ENCODE measurements at regions not wholly inside any gene's neighbourhood (a gene's known extent, or its start where the extent isn't known, plus 50 kb on each side); places are given as distances from the start of the nearest gene placed in this dataset.

DNA sequence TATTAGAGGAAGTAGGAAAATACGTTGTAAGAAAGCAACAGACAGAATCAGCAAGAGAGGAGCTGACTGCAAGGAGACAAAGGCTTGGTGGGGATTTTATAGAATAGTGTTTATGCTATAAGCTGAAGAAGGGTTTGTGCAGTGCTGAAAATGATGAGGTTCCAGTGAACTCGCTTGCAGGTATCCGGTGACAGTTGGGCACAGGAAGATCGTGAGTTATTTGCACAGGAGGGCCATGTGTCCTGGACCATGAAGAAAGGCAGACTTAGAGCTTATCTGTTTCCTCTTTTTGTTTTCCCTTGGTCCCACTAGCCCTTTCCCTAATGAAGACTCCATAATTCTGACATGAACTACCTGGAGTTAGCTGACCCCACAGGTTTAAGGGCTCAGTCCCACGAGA, 61.4 kb downstream of the NXNL2 start:
- Mint-ChIP-seq H3K27me3 (ENCODE audit: insufficient read depth, unreplicated experiment) (no peaks in the 10 kb centered on the region), H3K36me3 (ENCODE audit: insufficient read depth, unreplicated experiment) (no peaks in the 10 kb centered on the region), H3K4me3 (ENCODE audit: unreplicated experiment) (no peak overlapping the region), H3K4me1 (ENCODE audit: insufficient read depth, unreplicated experiment) (no peaks in the 10 kb centered on the region), H3K27ac (ENCODE audit: low read depth, unreplicated experiment) (no peak overlapping the region), H3K9me3 (ENCODE audit: unreplicated experiment) (no peaks in the 10 kb centered on the region)
- no TSS peak for BruUV-seq (replicated peaks)
- intact Hi-C loops (cut with micrococcal nuclease) = no loop called here
- TF ChIP-seq, protein P1, sequence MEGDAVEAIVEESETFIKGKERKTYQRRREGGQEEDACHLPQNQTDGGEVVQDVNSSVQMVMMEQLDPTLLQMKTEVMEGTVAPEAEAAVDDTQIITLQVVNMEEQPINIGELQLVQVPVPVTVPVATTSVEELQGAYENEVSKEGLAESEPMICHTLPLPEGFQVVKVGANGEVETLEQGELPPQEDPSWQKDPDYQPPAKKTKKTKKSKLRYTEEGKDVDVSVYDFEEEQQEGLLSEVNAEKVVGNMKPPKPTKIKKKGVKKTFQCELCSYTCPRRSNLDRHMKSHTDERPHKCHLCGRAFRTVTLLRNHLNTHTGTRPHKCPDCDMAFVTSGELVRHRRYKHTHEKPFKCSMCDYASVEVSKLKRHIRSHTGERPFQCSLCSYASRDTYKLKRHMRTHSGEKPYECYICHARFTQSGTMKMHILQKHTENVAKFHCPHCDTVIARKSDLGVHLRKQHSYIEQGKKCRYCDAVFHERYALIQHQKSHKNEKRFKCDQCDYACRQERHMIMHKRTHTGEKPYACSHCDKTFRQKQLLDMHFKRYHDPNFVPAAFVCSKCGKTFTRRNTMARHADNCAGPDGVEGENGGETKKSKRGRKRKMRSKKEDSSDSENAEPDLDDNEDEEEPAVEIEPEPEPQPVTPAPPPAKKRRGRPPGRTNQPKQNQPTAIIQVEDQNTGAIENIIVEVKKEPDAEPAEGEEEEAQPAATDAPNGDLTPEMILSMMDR (IDR thresholded peaks at IDR 0.05; ENCODE audit: unreplicated experiment) = no peak
- CTCF ChIA-PET = interaction anchor here (0.5 to 8.0 kb wide), 5 partner anchors 10 to 405 kb away, joined by 3 to 50 read pairs (median 3); no protein-coding TSS in a partner anchor
- no peak for DNase-seq (ENCODE audit: unreplicated experiment)
- POLR2A ChIA-PET = interaction anchor here (1.1 to 1.2 kb wide), 2 partner anchors 18 to 412 kb away, joined by 3 read pairs; no protein-coding TSS in a partner anchor

DNA sequence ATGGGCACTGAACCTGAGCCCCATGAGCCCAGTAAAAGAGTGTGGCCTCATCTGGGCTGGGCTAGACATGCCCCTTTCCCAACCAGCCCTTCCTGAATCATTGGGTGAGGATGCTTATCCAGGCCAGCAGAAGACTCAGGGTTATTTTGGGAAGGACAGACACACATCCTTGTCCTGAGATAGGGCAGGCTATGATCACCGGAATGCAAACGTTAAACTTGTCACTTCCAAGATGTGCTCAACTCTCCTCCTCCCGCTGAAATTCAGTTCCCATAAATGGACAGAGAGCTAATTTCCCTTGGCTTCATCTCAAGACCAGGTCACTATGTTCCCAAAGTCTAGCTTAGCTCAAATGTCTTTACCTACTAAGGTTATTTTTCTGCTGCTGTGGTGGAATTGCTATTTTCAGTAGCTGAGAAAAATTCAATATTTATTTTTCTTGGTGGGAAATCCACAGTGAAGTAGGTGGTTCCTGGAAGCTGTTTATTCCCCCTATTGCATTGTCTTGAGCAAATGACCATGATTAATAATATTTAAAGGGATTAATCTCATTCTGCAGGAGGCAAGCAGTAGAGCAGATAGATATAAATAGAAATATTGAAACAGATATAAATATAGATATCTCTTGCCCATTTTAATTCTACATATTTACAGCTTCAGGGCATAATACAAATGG, 70.0 kb downstream of the NXNL2 start:
- DNase-seq (ENCODE audit: unreplicated experiment) = no peak
- Mint-ChIP-seq H3K36me3 (ENCODE audit: insufficient read depth, unreplicated experiment) (no peaks in the 10 kb centered on the region), H3K9me3 (ENCODE audit: unreplicated experiment) (no peaks in the 10 kb centered on the region), H3K27me3 (ENCODE audit: insufficient read depth, unreplicated experiment) (no peaks in the 10 kb centered on the region), H3K4me3 (ENCODE audit: unreplicated experiment) (no peak overlapping the region), H3K27ac (ENCODE audit: low read depth, unreplicated experiment) (no peak overlapping the region), H3K4me1 (ENCODE audit: insufficient read depth, unreplicated experiment) (peaks cover 8% of the 10 kb centered on the region)
- CTCF ChIA-PET = interaction anchor here (1.4 kb wide), 1 partner anchor 13 kb away, joined by 3 read pairs; no protein-coding TSS in a partner anchor
- intact Hi-C loops (cut with micrococcal nuclease) = no loop called here
- TF ChIP-seq, protein P1 (IDR thresholded peaks at IDR 0.05; ENCODE audit: unreplicated experiment) = no peak
- BruUV-seq (replicated peaks) = no TSS peak
- POLR2A ChIA-PET = no interaction called here

DNA sequence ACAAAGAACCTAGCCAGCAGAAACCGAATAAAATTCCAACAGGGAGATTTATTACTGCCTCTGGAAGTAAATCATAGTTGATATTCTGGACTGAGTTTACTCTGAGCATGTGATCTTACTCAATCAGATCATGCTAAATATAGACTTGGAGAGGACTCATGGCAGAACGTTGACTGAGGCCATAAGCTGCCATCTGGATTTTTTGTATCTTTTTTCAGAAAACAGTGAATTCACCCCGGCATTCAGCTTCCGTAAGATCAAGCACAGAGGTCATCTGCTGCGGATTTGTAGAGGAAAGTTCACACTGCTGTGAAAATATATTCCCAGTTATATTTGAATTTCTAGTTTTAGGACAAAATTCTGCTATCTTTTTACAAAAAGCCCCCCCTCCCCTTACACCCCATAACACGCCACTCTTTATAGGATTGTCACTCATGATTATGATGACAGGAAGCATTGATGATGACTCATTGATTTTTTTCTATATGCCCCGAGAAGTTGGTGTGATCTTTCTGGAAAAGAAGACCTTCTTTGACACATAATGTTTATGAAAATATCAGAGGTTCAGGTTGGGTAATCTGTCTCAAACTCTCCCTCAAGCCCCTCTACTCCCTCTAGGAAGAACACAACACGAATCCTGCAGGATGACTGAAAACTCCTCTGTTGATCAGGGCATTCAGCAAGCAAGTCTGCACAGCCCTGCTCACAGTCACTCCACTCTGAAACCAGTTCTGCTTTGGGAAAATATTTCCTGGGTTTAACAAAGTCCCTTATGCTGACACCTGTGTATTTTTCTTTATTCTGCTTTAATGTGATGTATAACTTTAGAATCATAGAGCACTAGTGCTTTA, 70.8 kb downstream of the NXNL2 start:
- POLR2A ChIA-PET = no interaction called here
- H3K27me3 Mint-ChIP-seq (ENCODE audit: insufficient read depth, unreplicated experiment) = no peaks in the 10 kb centered on the region
- intact Hi-C loops (cut with micrococcal nuclease) = no loop called here
- no peak overlapping the region for H3K4me3 Mint-ChIP-seq (ENCODE audit: unreplicated experiment)
- no TSS peak for BruUV-seq (replicated peaks)
- CTCF ChIA-PET = interaction anchor here (1.0 to 1.4 kb wide), 2 partner anchors 14 to 15 kb away, joined by 3 to 4 read pairs; no protein-coding TSS in a partner anchor
- no peaks in the 10 kb centered on the region for H3K36me3 Mint-ChIP-seq (ENCODE audit: insufficient read depth, unreplicated experiment)
- H3K27ac Mint-ChIP-seq (ENCODE audit: low read depth, unreplicated experiment) = no peak overlapping the region
- H3K4me1 Mint-ChIP-seq (ENCODE audit: insufficient read depth, unreplicated experiment) = peaks cover 8% of the 10 kb centered on the region
- TF ChIP-seq, protein P1 (IDR thresholded peaks at IDR 0.05; ENCODE audit: unreplicated experiment) = no peak
- DNase-seq (ENCODE audit: unreplicated experiment) = no peak
- H3K9me3 Mint-ChIP-seq (ENCODE audit: unreplicated experiment) = no peaks in the 10 kb centered on the region

DNA sequence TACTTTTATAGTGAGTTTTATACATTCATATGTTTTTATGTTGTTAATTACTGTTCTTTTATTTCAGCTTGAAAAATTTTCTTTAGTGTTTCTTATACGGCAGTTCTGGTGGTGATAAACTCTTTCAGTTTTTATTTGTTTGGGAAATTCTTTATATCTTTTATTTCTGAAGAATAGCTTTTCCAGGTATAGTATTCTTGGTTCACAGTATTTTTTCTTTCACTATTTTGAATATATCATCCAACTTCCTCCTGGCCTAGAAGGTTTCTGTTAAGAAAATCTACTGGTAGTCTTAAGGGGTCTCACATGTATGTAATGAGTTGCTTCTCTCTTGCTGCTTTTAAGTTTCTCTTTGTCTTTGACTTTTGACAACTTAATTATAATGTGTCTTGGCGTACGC, 79.4 kb downstream of the NXNL2 start:
- intact Hi-C loops (cut with micrococcal nuclease) = no loop called here
- Mint-ChIP-seq H3K9me3 (ENCODE audit: unreplicated experiment) (peaks cover 8% of the 10 kb centered on the region), H3K27ac (ENCODE audit: low read depth, unreplicated experiment) (no peak overlapping the region), H3K4me1 (ENCODE audit: insufficient read depth, unreplicated experiment) (no peaks in the 10 kb centered on the region), H3K4me3 (ENCODE audit: unreplicated experiment) (no peak overlapping the region), H3K27me3 (ENCODE audit: insufficient read depth, unreplicated experiment) (no peaks in the 10 kb centered on the region), H3K36me3 (ENCODE audit: insufficient read depth, unreplicated experiment) (no peaks in the 10 kb centered on the region)
- BruUV-seq (replicated peaks) = no TSS peak
- CTCF ChIA-PET = interaction anchor here (0.7 kb wide), 1 partner anchor 34 kb away, joined by 3 read pairs; no protein-coding TSS in a partner anchor
- no peak for DNase-seq (ENCODE audit: unreplicated experiment)
- POLR2A ChIA-PET = interaction anchor here (1.2 kb wide), 1 partner anchor 17 kb away, joined by 3 read pairs; no protein-coding TSS in a partner anchor
- TF ChIP-seq, protein P1 (IDR thresholded peaks at IDR 0.05; ENCODE audit: unreplicated experiment) = no peak
